HCT116 (cell line): ENCODE measurements at regions not wholly inside any gene's neighbourhood (a gene's known extent, or its start where the extent isn't known, plus 50 kb on each side); places are given as distances from the start of the nearest gene placed in this dataset.
A peak's percentile ranks its signal among the peaks of the same experiment; 100 is the strongest.

Experiments
- ATAC-seq: fragments of 200-7000 bp; cut with Tn5 transposase; 2 replicates; pipeline ENCODE4 v1.9.1; 2020; ENCODE audit warnings: mild to moderate bottlenecking, moderate library complexity
- BruUV-seq: library from RNA; stranded (reverse); fragments of 400-500 nt; replicated peaks from 2 replicates; lab custom pipeline; 2021; lab: Mats Ljungman, UMichigan
- CTCF ChIA-PET: fragments of 300-600 bp; sonication (Branson Sonifier 250); formaldehyde crosslinking; loops from one replicate; lab custom pipeline; 2021; ENCODE audit warnings: antibody characterized with exemption; lab: Charles Lee
- POLR2A ChIA-PET: fragments of 300-600, 350-600 bp; sonication (Branson Sonifier 250); formaldehyde crosslinking; loops from one replicate; lab custom pipeline; 2021; ENCODE audit warnings: antibody characterized with exemption; lab: Charles Lee
- RAD21 ChIA-PET, 2 experiments: fragments of 300-600 bp; sonication (Branson Sonifier 250); formaldehyde crosslinking; loops; one replicate each; lab custom pipeline; 2023; ENCODE audit warnings: low total read pairs in 2 of 2; ENCODE audit not compliant: uncharacterized antibody in 2 of 2, unreplicated experiment in 2 of 2, low non-redundant PET in 1 of 2; lab: Charles Lee
- DNase-seq: peaks from one replicate; pipeline ENCODE4 v3.0.0-alpha.2; 2010; ENCODE audit warnings: low read depth, low spot score
- H2AFZ ChIP-seq: fragments of 200-600 bp; shearing (Covaris generic), sonication (generic); 2 replicates; pipeline ENCODE4 v1.6.1; 2017; ENCODE audit warnings: low read depth, mixed run types, mixed read lengths, antibody characterized with exemption, low read length; ENCODE audit not compliant: poor library complexity, severe bottlenecking
- H3K27ac ChIP-seq: 2 replicates; pipeline ENCODE4 v1.5.1; 2012; ENCODE audit warnings: low read depth, low read length
- H3K27me3 ChIP-seq: fragments of 200-600 bp; sonication (generic); 2 replicates; pipeline ENCODE4 v1.6.1; 2016; ENCODE audit warnings: mixed run types, low read length, mixed read lengths; ENCODE audit not compliant: insufficient read depth
- H3K36me3 ChIP-seq, 2 experiments: fragments of 200-500 bp in 1 of 2; fragments of 200-600 bp in 1 of 2; sonication (Bioruptor generic) in 1 of 2; sonication (generic) in 1 of 2; 2 replicates each; pipeline versions ENCODE4 v1.5.1 to v1.6.1; 2014 to 2016; ENCODE audit warnings: low read length in 2 of 2, inconsistent platforms in 1 of 2, mixed read lengths in 1 of 2, mixed run types in 1 of 2; ENCODE audit not compliant: insufficient read depth in 2 of 2, control insufficient read depth in 1 of 2
- H3K4me1 ChIP-seq, 2 experiments: fragments of 200-600 bp in 1 of 2; sonication (generic) in 1 of 2; 2 replicates each; pipeline versions ENCODE4 v1.5.1 to v1.6.1; 2012 to 2017; ENCODE audit warnings: low read length in 2 of 2, inconsistent platforms in 1 of 2, mild to moderate bottlenecking in 1 of 2, mixed read lengths in 1 of 2, mixed run types in 1 of 2, moderate library complexity in 1 of 2; ENCODE audit not compliant: insufficient read depth in 2 of 2, control insufficient read depth in 1 of 2
- H3K4me2 ChIP-seq: fragments of 200-600 bp; sonication (generic); 2 replicates; pipeline ENCODE4 v1.6.1; 2017; ENCODE audit warnings: mixed run types, low read length, mixed read lengths
- H3K4me3 ChIP-seq, 2 experiments: fragments of 200-600 bp in 1 of 2; sonication (generic) in 1 of 2; replicated peaks in 1 of 2; 2 replicates each; pipeline ENCODE4 v1.5.1; 2011 to 2016; ENCODE audit warnings: low read length in 2 of 2, control low read depth in 1 of 2, low read depth in 1 of 2, mild to moderate bottlenecking in 1 of 2, mixed read lengths in 1 of 2, mixed run types in 1 of 2
- H3K79me2 ChIP-seq: fragments of 200-600 bp; sonication (generic); 2 replicates; pipeline ENCODE4 v1.6.1; 2017; ENCODE audit warnings: mild to moderate bottlenecking, mixed run types, low read length, moderate library complexity, mixed read lengths; ENCODE audit not compliant: insufficient read depth
- H3K9ac ChIP-seq: fragments of 200-600 bp; sonication (generic); 2 replicates; pipeline ENCODE4 v1.6.1; 2016; ENCODE audit warnings: low read length, mixed read lengths
- H3K9me2 ChIP-seq: fragments of 200-600 bp; sonication (generic), shearing (Covaris generic); 2 replicates; pipeline ENCODE4 v1.6.1; 2017; ENCODE audit warnings: mixed run types, mild to moderate bottlenecking, moderate library complexity; ENCODE audit not compliant: insufficient read depth
- H3K9me3 ChIP-seq, 2 experiments: fragments of 200-500 bp in 1 of 2; fragments of 200-600 bp in 1 of 2; sonication (Bioruptor generic) in 1 of 2; sonication (generic) in 1 of 2; 2 replicates each; pipeline ENCODE4 v1.6.1; 2014 to 2017; ENCODE audit warnings: low read length in 2 of 2, mixed read lengths in 2 of 2, inconsistent platforms in 1 of 2, low read depth in 1 of 2, mild to moderate bottlenecking in 1 of 2, mixed run types in 1 of 2, moderate library complexity in 1 of 2; ENCODE audit not compliant: control insufficient read depth in 1 of 2, insufficient read depth in 1 of 2
- H4K20me1 ChIP-seq: fragments of 200-600 bp; sonication (generic), shearing (Covaris generic); 2 replicates; pipeline ENCODE4 v1.6.1; 2017; ENCODE audit warnings: mixed run types, mild to moderate bottlenecking, moderate library complexity; ENCODE audit not compliant: insufficient read depth
- CBX3 ChIP-seq: IDR thresholded peaks from 2 replicates; pipeline ENCODE4 v1.6.1; 2012; ENCODE audit warnings: low read depth
- ELF1 ChIP-seq: IDR thresholded peaks from 2 replicates; pipeline ENCODE4 v1.6.1; 2012; ENCODE audit warnings: low read depth, borderline replicate concordance
- EZH2 ChIP-seq: fragments of 200-600 bp; sonication (generic); IDR thresholded peaks from 2 replicates; pipeline ENCODE4 v1.6.1; 2017; ENCODE audit warnings: antibody characterized with exemption, mixed run types
- EZH2phosphoT487 ChIP-seq: fragments of 200-600 bp; IDR thresholded peaks from 2 replicates; pipeline ENCODE4 v1.6.1; 2018; ENCODE audit warnings: antibody characterized with exemption, borderline replicate concordance
- FOSL1 ChIP-seq: IDR thresholded peaks from 2 replicates; pipeline ENCODE4 v1.6.1; 2012; ENCODE audit warnings: low read depth
- POLR2A ChIP-seq: IDR thresholded peaks from 2 replicates; pipeline ENCODE4 v1.7.0; 2011; ENCODE audit warnings: borderline replicate concordance; ENCODE audit not compliant: insufficient read depth, insufficient read length; ENCODE audit errors: extremely low read depth
- RAD21 ChIP-seq: IDR thresholded peaks from 2 replicates; pipeline ENCODE4 v1.6.1; 2012; ENCODE audit warnings: low read depth, mild to moderate bottlenecking
- SIN3A ChIP-seq: IDR thresholded peaks from 2 replicates; pipeline ENCODE4 v1.6.1; 2012; ENCODE audit warnings: low read depth
- SP1 ChIP-seq: IDR thresholded peaks from 2 replicates; pipeline ENCODE4 v1.6.1; 2012; ENCODE audit warnings: low read depth
- SRF ChIP-seq: IDR thresholded peaks from 2 replicates; pipeline ENCODE4 v1.6.1; 2012; ENCODE audit warnings: low read depth
- intact Hi-C: fragments of 100-400 bp; cut with micrococcal nuclease; formaldehyde crosslinking; loops from 2 replicates; pipeline ENCODE4 v1.10.0; 2022

- H3K4me1 ChIP-seq, result no peaks in the 10 kb centered on the region
- H3K9me2 ChIP-seq, result no peaks in the 10 kb centered on the region
- no peaks in the 10 kb centered on the region for H3K27me3 ChIP-seq
- H3K4me3 ChIP-seq, result no peak overlapping the region
- no peaks in the 10 kb centered on the region for H3K9me3 ChIP-seq
- no peaks in the 10 kb centered on the region for H3K36me3 ChIP-seq
- no peak overlapping the region for H3K4me2 ChIP-seq
- no peak overlapping the region for H3K9ac ChIP-seq
- H2AFZ ChIP-seq, result no peak overlapping the region
- DNase-seq (no peak), ATAC-seq (no peak)
- H3K79me2 ChIP-seq, result no peaks in the 10 kb centered on the region
- CTCF ChIA-PET, result no interaction called here
- H3K27ac ChIP-seq, result no peak overlapping the region
- H4K20me1 ChIP-seq, result no peaks in the 10 kb centered on the region
- POLR2A ChIA-PET, result no interaction called here
- RAD21 ChIA-PET, result no interaction called here
- intact Hi-C loops, result no loop called here
- TF ChIP-seq EZH2phosphoT487, result no peak
- TF ChIP-seq SP1, result no peak
- TF ChIP-seq POLR2A, result no peak
- no peak for TF ChIP-seq SRF
- no peak for TF ChIP-seq SIN3A
- TF ChIP-seq ELF1, result no peak
- TF ChIP-seq EZH2, result no peak
- TF ChIP-seq FOSL1, result no peak
- no TSS peak for BruUV-seq
Observed at GRCh38 chr5:120053841-120054240, 410.3 kb upstream of the PRR16 start.

- Histone ChIP-seq H3K27ac (no peak overlapping the region), H3K9ac (no peak overlapping the region), H3K4me2 (no peak overlapping the region), H4K20me1 (no peaks in the 10 kb centered on the region), H3K79me2 (no peaks in the 10 kb centered on the region), H3K9me2 (no peaks in the 10 kb centered on the region), H2AFZ (no peak overlapping the region), H3K36me3 (no peaks in the 10 kb centered on the region), H3K9me3 (no peaks in the 10 kb centered on the region), H3K27me3 (no peaks in the 10 kb centered on the region), H3K4me3 (no peak overlapping the region), H3K4me1 (no peaks in the 10 kb centered on the region)
- DNase-seq, result peak; percentile 4
- peak; percentile 49 for TF ChIP-seq RAD21
- no peak for TF ChIP-seq CBX3
- intact Hi-C loops, result no loop called here
- BruUV-seq, result no TSS peak
- CTCF ChIA-PET, result no interaction called here
- RAD21 ChIA-PET, result no interaction called here
- POLR2A ChIA-PET, result no interaction called here
- ATAC-seq, result peak; percentile 42; the same call in 1 of the 2 replicates
Observed at GRCh38 chr5:120055858-120056257, 408.2 kb upstream of the PRR16 start.
